GM23248 (cell line): ENCODE measurements at regions not wholly inside any gene's neighbourhood (a gene's known extent, or its start where the extent isn't known, plus 50 kb on each side); places are given as distances from the start of the nearest gene placed in this dataset.

ENCODE experiments used
- DNase-seq: peaks from one replicate; pipeline ENCODE4 v3.0.0-alpha.2; 2015
- H2AFZ ChIP-seq: fragments of 200-600 bp; sonication (generic); 2 replicates; pipeline ENCODE4 v1.6.1; 2016; ENCODE audit warnings: antibody characterized with exemption
- H3F3A ChIP-seq: fragments of 200-600 bp; sonication (generic); 2 replicates; pipeline ENCODE4 v1.6.1; 2016; ENCODE audit warnings: mild to moderate bottlenecking, antibody characterized with exemption, mixed run types; ENCODE audit not compliant: insufficient read depth
- H3K27ac ChIP-seq: fragments of 200-600 bp; sonication (generic); 2 replicates; pipeline ENCODE4 v1.5.1; 2016; ENCODE audit warnings: mild to moderate bottlenecking
- H3K27me3 ChIP-seq: fragments of 200-600 bp; sonication (generic); replicated peaks from 2 replicates; pipeline ENCODE4 v1.6.1; 2016; ENCODE audit warnings: mild to moderate bottlenecking; ENCODE audit not compliant: insufficient read depth
- H3K36me3 ChIP-seq: fragments of 200-600 bp; sonication (generic); 2 replicates; pipeline ENCODE4 v1.6.1; 2016; ENCODE audit warnings: low read depth, mild to moderate bottlenecking
- H3K4me1 ChIP-seq: fragments of 200-600 bp; sonication (generic); 2 replicates; pipeline ENCODE4 v1.6.1; 2016; ENCODE audit warnings: mild to moderate bottlenecking; ENCODE audit not compliant: insufficient read depth
- H3K4me2 ChIP-seq: fragments of 200-600 bp; sonication (generic); one replicate; pipeline ENCODE4 v1.6.1; 2016; ENCODE audit warnings: mild to moderate bottlenecking; ENCODE audit not compliant: unreplicated experiment
- H3K4me3 ChIP-seq: fragments of 200-600 bp; sonication (generic); 2 replicates; pipeline ENCODE4 v1.5.1; 2016; ENCODE audit warnings: mild to moderate bottlenecking
- H3K79me2 ChIP-seq: fragments of 200-600 bp; sonication (generic); 2 replicates; pipeline ENCODE4 v1.6.1; 2016; ENCODE audit warnings: mild to moderate bottlenecking; ENCODE audit not compliant: insufficient read depth
- H3K9ac ChIP-seq: fragments of 200-600 bp; sonication (generic); 2 replicates; pipeline ENCODE4 v1.6.1; 2016; ENCODE audit warnings: mild to moderate bottlenecking
- H3K9me2 ChIP-seq: fragments of 200-600 bp; sonication (generic); 2 replicates; pipeline ENCODE4 v1.6.1; 2016; ENCODE audit warnings: mixed run types, mild to moderate bottlenecking, moderate library complexity; ENCODE audit not compliant: insufficient read depth
- H3K9me3 ChIP-seq: fragments of 200-600 bp; sonication (generic); one replicate; pipeline ENCODE4 v1.6.1; 2017; ENCODE audit warnings: low read depth
- H4K20me1 ChIP-seq: fragments of 200-600 bp; sonication (generic); 2 replicates; pipeline ENCODE4 v1.6.0; 2016; ENCODE audit not compliant: insufficient read depth
- EZH2 ChIP-seq: fragments of 200-600 bp; sonication (generic); IDR thresholded peaks from 2 replicates; pipeline ENCODE4 v1.6.1; 2018; ENCODE audit warnings: antibody characterized with exemption, mild to moderate bottlenecking; ENCODE audit not compliant: insufficient read depth, poor library complexity, severe bottlenecking
- EZH2phosphoT487 ChIP-seq: fragments of 200-600 bp; sonication (generic); IDR thresholded peaks from 2 replicates; pipeline ENCODE4 v1.6.1; 2018; ENCODE audit warnings: antibody characterized with exemption, moderate library complexity, mild to moderate bottlenecking, low read depth; ENCODE audit not compliant: insufficient read depth
- WGBS, 2 experiments: methylation state at CpG; one replicate each; pipeline ENCODE4 v1.1.6; 2015 to 2017; ENCODE audit warnings: low lambda C conversion rate in 2 of 2, low coverage in 1 of 2; ENCODE audit errors: missing lambda C conversion rate in 2 of 2; 5-methylcytosine and 5-hydroxymethylcytosine counted together
- in situ Hi-C: fragments of 300-500 bp; cut with MboI; formaldehyde crosslinking; loops from 2 replicates; pipeline ENCODE4 v1.15.0; 2020

DNA sequence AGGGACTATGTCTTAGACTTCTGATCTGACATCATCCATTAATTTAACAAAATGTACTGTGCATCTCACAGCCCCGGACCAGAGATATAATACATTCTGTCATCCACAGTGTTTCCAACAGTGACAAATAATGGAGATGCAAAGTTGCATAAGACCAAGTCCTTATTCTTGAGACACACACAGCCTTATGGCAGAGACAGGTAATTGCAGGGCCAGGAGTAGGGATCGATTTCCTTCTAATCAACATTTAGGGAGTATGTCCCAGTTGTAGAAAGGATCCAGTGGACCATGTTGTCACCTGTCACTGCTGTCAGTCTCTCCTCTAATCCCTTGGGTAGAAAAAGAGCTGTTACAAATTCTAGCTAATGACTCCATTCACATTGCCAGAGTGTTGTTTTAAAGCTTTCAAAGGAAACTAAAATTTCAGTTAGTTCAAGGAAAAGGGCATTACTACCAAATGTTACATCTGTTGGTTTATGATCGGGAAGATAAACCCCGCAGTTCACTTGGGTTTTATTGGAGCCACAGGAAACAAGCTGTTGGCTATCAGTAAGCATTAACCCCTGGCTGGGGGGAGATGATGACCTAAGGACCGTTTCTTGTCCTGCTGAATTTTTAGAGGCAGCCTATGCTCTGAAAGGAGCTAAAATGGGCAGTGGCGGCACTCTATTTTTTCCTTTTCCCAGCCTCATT lies 111.4 kb upstream of the ATXN1 start:
- H3K9ac ChIP-seq, result no peak overlapping the region
- H3K79me2 ChIP-seq, result no peaks in the 10 kb centered on the region
- H2AFZ ChIP-seq, result no peak overlapping the region
- H3K9me2 ChIP-seq, result no peaks in the 10 kb centered on the region
- H3K27me3 ChIP-seq, result no peaks in the 10 kb centered on the region
- H3K27ac ChIP-seq, result no peak overlapping the region
- H4K20me1 ChIP-seq, result no peaks in the 10 kb centered on the region
- DNase-seq, result no peak
- in situ Hi-C loops, result no loop called here
- no peak for TF ChIP-seq EZH2
- TF ChIP-seq EZH2phosphoT487, result no peak
- no peak overlapping the region for H3K4me2 ChIP-seq
- H3K4me3 ChIP-seq, result no peak overlapping the region
- H3F3A ChIP-seq, result no peaks in the 10 kb centered on the region
- WGBS, 2 experiments, result 61 to 67% methylated on average over 6 of the region's 6 CpGs
- H3K36me3 ChIP-seq, result no peaks in the 10 kb centered on the region
- 0 out of 2 replicates have a peak, but pooled peaks cover 3% of the 10 kb centered on the region for H3K4me1 ChIP-seq
- H3K9me3 ChIP-seq, result no peaks in the 10 kb centered on the region

DNA sequence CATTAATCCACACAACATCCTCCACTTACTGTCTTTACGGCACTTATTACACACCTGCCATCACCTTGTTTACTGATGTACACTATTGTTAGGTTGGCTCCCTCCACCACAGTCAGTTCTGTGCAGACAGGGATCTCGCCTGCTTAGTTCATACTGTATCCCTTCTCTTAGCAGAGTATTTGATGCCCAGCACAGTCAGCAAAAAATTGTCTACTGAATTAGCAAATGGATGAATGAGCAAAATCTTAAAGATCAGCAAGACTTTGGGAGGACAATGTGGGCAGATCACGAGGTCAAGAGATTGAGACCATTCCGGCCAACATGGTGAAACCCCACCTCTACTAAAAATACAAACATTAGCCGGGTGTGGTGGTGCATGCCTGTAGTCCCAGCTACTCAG lies 109.8 kb upstream of the ATXN1 start:
- no peak overlapping the region for H3K4me2 ChIP-seq
- no peak for DNase-seq
- WGBS, 2 experiments, result 72 to 75% methylated on average over 5 of the region's 5 CpGs
- H4K20me1 ChIP-seq, result no peaks in the 10 kb centered on the region
- 0 out of 2 replicates have a peak, but pooled peaks cover 3% of the 10 kb centered on the region for H3K4me1 ChIP-seq
- no peak overlapping the region for H3K27ac ChIP-seq
- H3K9me3 ChIP-seq, result no peaks in the 10 kb centered on the region
- no peak for TF ChIP-seq EZH2phosphoT487
- no peaks in the 10 kb centered on the region for H3K79me2 ChIP-seq
- no peak overlapping the region for H2AFZ ChIP-seq
- no peak overlapping the region for H3K9ac ChIP-seq
- no peaks in the 10 kb centered on the region for H3K36me3 ChIP-seq
- no peak overlapping the region for H3K4me3 ChIP-seq
- no peaks in the 10 kb centered on the region for H3K9me2 ChIP-seq
- H3K27me3 ChIP-seq, result no peaks in the 10 kb centered on the region
- no peaks in the 10 kb centered on the region for H3F3A ChIP-seq
- in situ Hi-C loops, result no loop called here

DNA sequence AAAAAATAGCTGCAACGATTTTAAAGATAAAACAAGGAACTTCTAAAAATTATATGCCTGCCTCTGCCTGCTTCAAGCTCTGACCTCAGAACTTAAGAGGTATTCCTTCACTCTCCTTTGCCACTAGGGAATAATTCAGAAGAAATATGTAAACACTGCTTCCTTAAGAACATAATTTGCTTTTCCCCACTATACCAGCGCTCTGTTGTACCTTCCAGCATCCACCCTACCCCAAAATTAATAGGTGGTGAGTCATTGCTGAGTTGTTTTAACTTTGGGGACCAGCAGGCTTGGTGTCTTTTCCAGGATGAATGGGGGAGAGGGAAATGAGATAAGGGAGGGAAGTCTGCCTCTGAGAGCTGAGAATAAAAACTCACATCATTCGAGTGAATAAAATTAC lies 107.7 kb upstream of the ATXN1 start:
- TF ChIP-seq EZH2 (no peak), EZH2phosphoT487 (no peak)
- Histone ChIP-seq H3K79me2 (no peaks in the 10 kb centered on the region), H3K27me3 (no peaks in the 10 kb centered on the region), H3K4me3 (no peak overlapping the region), H2AFZ (no peak overlapping the region), H3K9ac (no peak overlapping the region), H3K36me3 (no peaks in the 10 kb centered on the region), H3K27ac (no peak overlapping the region), H3K4me1 (0 out of 2 replicates have a peak, but pooled peaks cover 3% of the 10 kb centered on the region), H4K20me1 (no peaks in the 10 kb centered on the region), H3K9me2 (no peaks in the 10 kb centered on the region), H3K4me2 (no peak overlapping the region), H3K9me3 (no peaks in the 10 kb centered on the region), H3F3A (no peaks in the 10 kb centered on the region)
- no peak for DNase-seq
- in situ Hi-C loops, result no loop called here
- WGBS, 2 experiments, result 76 to 77% methylated on average over 3 of the region's 3 CpGs

DNA sequence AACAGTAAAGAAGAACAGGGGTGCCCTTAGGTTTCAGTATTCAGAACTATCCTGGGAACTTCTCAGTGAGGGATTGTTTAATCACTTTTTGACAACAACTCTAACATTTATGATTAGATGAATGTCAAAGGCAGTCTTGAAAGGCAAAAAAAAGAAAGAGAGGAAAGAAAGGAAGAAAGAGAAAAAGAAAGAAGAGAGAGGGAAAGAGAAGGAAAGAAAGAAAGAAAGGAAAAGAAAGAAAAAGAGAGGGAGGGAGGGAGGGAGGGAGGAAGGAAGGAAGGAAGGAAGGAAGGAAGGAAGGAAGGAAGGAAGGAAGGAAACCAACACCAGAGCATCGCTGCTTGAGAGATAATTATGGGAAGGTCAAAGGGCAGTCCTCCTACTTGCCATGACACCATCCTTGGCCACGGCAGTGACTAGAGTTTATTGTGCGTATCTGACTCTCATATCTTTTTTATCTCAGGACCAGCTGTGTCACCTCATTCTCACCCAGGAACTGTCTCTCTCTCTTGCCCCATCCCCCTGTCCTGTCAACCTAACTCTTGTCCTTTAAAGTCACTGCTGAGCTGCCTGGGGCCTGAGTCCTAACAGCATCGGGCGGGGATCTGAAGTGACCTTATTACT lies 96.8 kb upstream of the ATXN1 start:
- H3K4me1 ChIP-seq, result peaks cover 4% of the 10 kb centered on the region
- no peaks in the 10 kb centered on the region for H3K36me3 ChIP-seq
- H3F3A ChIP-seq, result no peaks in the 10 kb centered on the region
- no peaks in the 10 kb centered on the region for H4K20me1 ChIP-seq
- H3K9me3 ChIP-seq, result no peaks in the 10 kb centered on the region
- no peak overlapping the region for H2AFZ ChIP-seq
- no peak for DNase-seq
- no peaks in the 10 kb centered on the region for H3K9me2 ChIP-seq
- 91 to 97% methylated on average over 4 to 5 of the region's 5 CpGs for WGBS, 2 experiments
- no peaks in the 10 kb centered on the region for H3K79me2 ChIP-seq
- H3K27me3 ChIP-seq, result no peaks in the 10 kb centered on the region
- TF ChIP-seq EZH2 (no peak), EZH2phosphoT487 (no peak)
- H3K27ac ChIP-seq, result no peak overlapping the region
- H3K4me3 ChIP-seq, result no peak overlapping the region
- no peak overlapping the region for H3K9ac ChIP-seq
- in situ Hi-C loops, result no loop called here
- H3K4me2 ChIP-seq, result no peak overlapping the region

DNA sequence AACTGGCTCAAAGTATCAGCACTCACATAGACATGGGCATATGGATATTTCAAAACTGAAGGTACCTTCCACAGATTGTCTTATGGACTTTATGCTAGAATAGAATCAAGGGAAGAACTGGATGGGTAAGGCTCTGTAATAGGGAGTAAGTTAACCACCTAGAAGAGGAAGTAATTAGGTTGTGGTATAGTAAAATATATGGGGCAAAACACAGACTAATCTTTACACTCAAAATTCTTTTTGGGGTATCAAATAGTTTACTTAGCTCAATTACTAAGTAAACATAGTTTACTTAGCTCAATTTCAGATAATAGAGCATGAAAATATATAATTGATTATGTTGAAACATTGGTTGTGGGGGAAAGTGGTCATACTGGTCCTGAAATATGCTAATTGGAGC lies 94.2 kb upstream of the ATXN1 start:
- no peak overlapping the region for H3K9ac ChIP-seq
- H3F3A ChIP-seq, result no peaks in the 10 kb centered on the region
- H3K4me3 ChIP-seq, result no peak overlapping the region
- H3K36me3 ChIP-seq, result no peaks in the 10 kb centered on the region
- H3K27ac ChIP-seq, result no peak overlapping the region
- H2AFZ ChIP-seq, result no peak overlapping the region
- H4K20me1 ChIP-seq, result no peaks in the 10 kb centered on the region
- H3K27me3 ChIP-seq, result no peaks in the 10 kb centered on the region
- H3K4me1 ChIP-seq, result peaks cover 4% of the 10 kb centered on the region
- no peaks in the 10 kb centered on the region for H3K9me3 ChIP-seq
- H3K9me2 ChIP-seq, result no peaks in the 10 kb centered on the region
- in situ Hi-C loops, result no loop called here
- no peak overlapping the region for H3K4me2 ChIP-seq
- TF ChIP-seq EZH2phosphoT487, result no peak
- no peak for TF ChIP-seq EZH2
- H3K79me2 ChIP-seq, result no peaks in the 10 kb centered on the region
- no peak for DNase-seq
